ENCODE measurements at regions not wholly inside any gene's neighbourhood (a gene's known extent, or its start where the extent isn't known, plus 50 kb on each side); places are given as distances from the start of the nearest gene placed in this dataset.

GRCh38 chr11:116282481-116282880 lies 490.3 kb downstream of the BUD13 start:
- no peak for DNase-seq
- intact Hi-C loops (cut with micrococcal nuclease), result no loop called here
- Histone ChIP-seq H3K4me2 (replicated peaks; ENCODE audit: extremely low read depth, low read length, poor library complexity, severe bottlenecking) (no peak overlapping the region), H2AFZ (ENCODE audit: insufficient read depth, low read depth, low read length, poor library complexity, severe bottlenecking) (no peak overlapping the region), H3K79me2 (ENCODE audit: insufficient read depth, low read length) (no peaks in the 10 kb centered on the region), H3K27me3 (ENCODE audit: control insufficient read depth in 2 of 2, insufficient read depth in 2 of 2, low read length in 2 of 2) (no peaks in the 10 kb centered on the region), H4K20me1 (ENCODE audit: insufficient read depth, low read length) (no peaks in the 10 kb centered on the region), H3K27ac (ENCODE audit: low read depth in 1 of 2, low read length in 2 of 2) (no peak overlapping the region), H3K9me3 (replicated peaks in 1 of 2; ENCODE audit: control insufficient read depth in 1 of 2, insufficient read depth in 1 of 2, low read length in 2 of 2) (no peaks in the 10 kb centered on the region), H3K36me3 (replicated peaks in 1 of 2; ENCODE audit: control insufficient read depth in 1 of 2, insufficient read depth in 2 of 2, low read length in 2 of 2) (no peaks in the 10 kb centered on the region), H3K4me1 (ENCODE audit: control insufficient read depth in 1 of 2, insufficient read depth in 2 of 2, low read length in 2 of 2) (no peaks in the 10 kb centered on the region), H3K9ac (ENCODE audit: insufficient read depth, low read length, poor library complexity, severe bottlenecking) (no peak overlapping the region), H3K4me3 (replicated peaks in 1 of 3; ENCODE audit: low read depth in 2 of 3, low read length in 3 of 3) (no peak overlapping the region)
- WGBS (ENCODE audit: insufficient coverage), result 92% methylated on average over 2 of the region's 4 CpGs
- TF ChIP-seq CTCF (IDR thresholded peaks at IDR 0.05), result no peak
- Mint-ChIP-seq H3K27me3 (ENCODE audit: low read depth in 3 of 3) (peaks cover 3 to 11% (median 5%) of the 10 kb centered on the region in 3 donors), H3K4me1 (no peaks in the 10 kb centered on the region), H3K36me3 (no peaks in the 10 kb centered on the region), H3K9me3 (no peaks in the 10 kb centered on the region), H3K27ac (no peak overlapping the region), H3K4me3 (no peak overlapping the region)

- 89% methylated on average over 10 of the region's 13 CpGs for WGBS (ENCODE audit: insufficient coverage)
- TF ChIP-seq CTCF (IDR thresholded peaks at IDR 0.05), result no peak
- Histone ChIP-seq H3K27ac (ENCODE audit: low read depth in 1 of 2, low read length in 2 of 2) (no peak overlapping the region), H3K79me2 (ENCODE audit: insufficient read depth, low read length) (no peaks in the 10 kb centered on the region), H3K36me3 (replicated peaks in 1 of 2; ENCODE audit: control insufficient read depth in 1 of 2, insufficient read depth in 2 of 2, low read length in 2 of 2) (no peaks in the 10 kb centered on the region), H3K4me3 (replicated peaks in 1 of 3; ENCODE audit: low read depth in 2 of 3, low read length in 3 of 3) (no peak overlapping the region), H3K27me3 (ENCODE audit: control insufficient read depth in 2 of 2, insufficient read depth in 2 of 2, low read length in 2 of 2) (no peaks in the 10 kb centered on the region), H3K9ac (ENCODE audit: insufficient read depth, low read length, poor library complexity, severe bottlenecking) (no peak overlapping the region), H4K20me1 (ENCODE audit: insufficient read depth, low read length) (no peaks in the 10 kb centered on the region), H2AFZ (ENCODE audit: insufficient read depth, low read depth, low read length, poor library complexity, severe bottlenecking) (no peak overlapping the region), H3K9me3 (replicated peaks in 1 of 2; ENCODE audit: control insufficient read depth in 1 of 2, insufficient read depth in 1 of 2, low read length in 2 of 2) (no peaks in the 10 kb centered on the region), H3K4me2 (replicated peaks; ENCODE audit: extremely low read depth, low read length, poor library complexity, severe bottlenecking) (no peak overlapping the region), H3K4me1 (ENCODE audit: control insufficient read depth in 1 of 2, insufficient read depth in 2 of 2, low read length in 2 of 2) (peaks cover 0 to 4% of the 10 kb centered on the region in 2 donors)
- Mint-ChIP-seq H3K36me3 (no peaks in the 10 kb centered on the region), H3K9me3 (no peaks in the 10 kb centered on the region), H3K4me3 (no peak overlapping the region), H3K4me1 (no peaks in the 10 kb centered on the region), H3K27ac (no peak overlapping the region), H3K27me3 (ENCODE audit: low read depth in 3 of 3) (peaks cover 2 to 10% (median 5%) of the 10 kb centered on the region in 3 donors)
- intact Hi-C loops (cut with micrococcal nuclease), result no loop called here
- DNase-seq, result no peak
Observed at GRCh38 chr11:116281173-116282160, 491.3 kb downstream of the BUD13 start.

All from CD14-positive monocyte (primary cell).